Epithelial cell of esophagus (primary cell): ENCODE measurements at regions not wholly inside any gene's neighbourhood (a gene's known extent, or its start where the extent isn't known, plus 50 kb on each side); places are given as distances from the start of the nearest gene placed in this dataset.
A peak's percentile ranks its signal among the peaks of the same experiment; 100 is the strongest.

Source experiments
- DNase-seq: peaks from one replicate; pipeline ENCODE4 v3.0.0; 2010; ENCODE audit warnings: low read depth
- H3K4me3 ChIP-seq: 2 replicates; pipeline ENCODE4 v1.5.1; 2011; ENCODE audit warnings: mild to moderate bottlenecking, low read length, control low read depth
- CTCF ChIP-seq: IDR thresholded peaks from 2 replicates; pipeline ENCODE4 v1.5.1; 2011; ENCODE audit warnings: low read depth, mild to moderate bottlenecking, low read length, control low read depth, inconsistent platforms; ENCODE audit not compliant: insufficient read depth; ENCODE audit errors: missing control alignments

DNA sequence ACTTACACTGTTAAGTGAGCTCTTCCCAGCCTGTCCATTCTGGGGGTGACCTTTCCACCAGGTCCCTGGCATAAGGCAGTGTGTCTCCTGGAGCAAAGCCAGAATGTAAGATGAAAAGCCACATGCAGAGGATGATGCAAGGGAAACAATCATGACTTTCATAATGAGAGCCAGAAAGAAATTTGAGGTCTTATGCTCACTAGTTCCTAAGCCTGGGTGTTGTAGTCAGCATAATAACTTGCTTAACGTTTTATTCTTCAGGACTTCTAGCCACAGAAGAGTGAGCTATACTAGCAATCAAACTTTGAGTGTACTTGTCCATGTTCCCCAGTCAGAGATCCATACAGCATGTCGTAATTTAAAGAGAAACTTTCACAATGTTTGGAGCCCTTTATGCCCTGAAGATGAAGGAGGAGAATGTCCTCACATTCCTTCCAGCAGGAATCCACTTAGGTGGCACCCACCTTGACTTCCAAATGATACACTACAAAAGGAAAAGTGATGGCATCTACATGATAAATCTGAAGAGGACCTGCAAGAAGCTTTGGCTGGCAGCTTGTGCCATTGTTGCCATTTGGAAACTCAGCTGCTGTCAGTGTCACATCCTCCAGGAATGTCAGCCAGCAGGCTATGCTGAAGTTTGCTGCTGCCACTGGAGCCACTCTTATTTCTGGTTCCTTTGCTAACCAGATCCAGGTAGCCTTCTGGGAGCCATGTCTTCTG lies 60.5 kb upstream of the FOXD3 start:
- no peak for TF ChIP-seq CTCF
- no peak overlapping the region for H3K4me3 ChIP-seq
- peak; percentile 13 for DNase-seq

GRCh38 chr1:63262459-63262770 lies 60.0 kb upstream of the FOXD3 start:
- TF ChIP-seq CTCF: no peak
- no peak overlapping the region for H3K4me3 ChIP-seq
- no peak for DNase-seq

DNA sequence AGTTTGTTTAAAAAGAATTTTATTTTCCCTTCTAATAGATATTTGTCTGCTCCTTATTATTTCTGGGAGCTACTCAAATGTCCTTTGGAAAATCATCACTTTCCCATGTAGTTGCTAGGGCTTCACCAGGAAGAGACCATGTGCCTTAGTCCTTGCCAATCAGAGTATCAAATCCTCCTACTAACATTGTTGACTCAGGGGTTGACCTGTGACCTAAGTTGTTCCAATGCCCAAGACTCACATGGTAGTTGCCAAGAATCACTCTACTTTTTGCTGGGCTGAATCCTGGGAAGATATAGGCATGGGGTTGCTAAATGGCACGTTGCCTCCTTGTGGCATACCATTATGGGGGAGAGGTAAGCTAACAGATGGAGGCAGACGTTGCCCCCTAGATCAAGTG lies 58.2 kb upstream of the FOXD3 start:
- no peak for DNase-seq

GRCh38 chr1:63266857-63267256 lies 55.5 kb upstream of the FOXD3 start:
- no peak for DNase-seq
- no peak overlapping the region for H3K4me3 ChIP-seq
- TF ChIP-seq CTCF: no peak

More for the DNA sequence above, 58.2 kb upstream of the FOXD3 start:
- no peak for TF ChIP-seq CTCF
- H3K4me3 ChIP-seq: no peak overlapping the region

GRCh38 chr1:63268876-63269275 lies 53.5 kb upstream of the FOXD3 start:
- no peak for TF ChIP-seq CTCF
- DNase-seq: no peak
- no peak overlapping the region for H3K4me3 ChIP-seq

GRCh38 chr1:63269571-63269970 lies 52.8 kb upstream of the FOXD3 start:
- H3K4me3 ChIP-seq: no peak overlapping the region
- DNase-seq: peak; percentile 22
- TF ChIP-seq CTCF: no peak
